PC-9 (cell line): ENCODE measurements at regions not wholly inside any gene's neighbourhood (a gene's known extent, or its start where the extent isn't known, plus 50 kb on each side); places are given as distances from the start of the nearest gene placed in this dataset.

ENCODE experiments used
- BruUV-seq: library from RNA; stranded (reverse); fragments of 400-500 nt; replicated peaks from 2 replicates; lab custom pipeline; 2021; lab: Mats Ljungman, UMichigan
- CTCF ChIA-PET: fragments of 300-600 bp; sonication (Branson Sonifier 250); formaldehyde crosslinking; loops from one replicate; lab custom pipeline; 2022; ENCODE audit warnings: antibody characterized with exemption; lab: Charles Lee
- POLR2A ChIA-PET: fragments of 300-600 bp; sonication (Branson Sonifier 250); formaldehyde crosslinking; loops from one replicate; lab custom pipeline; 2022; ENCODE audit warnings: antibody characterized with exemption; ENCODE audit not compliant: unreplicated experiment; lab: Charles Lee
- DNase-seq, 2 experiments: peaks; one replicate each; pipeline versions ENCODE4 v3.0.0 to v3.0.0-alpha.2; 2015 to 2022; ENCODE audit warnings: mixed read lengths in 1 of 2
- H2AFZ ChIP-seq: fragments of 200-600 bp; sonication (generic); 2 replicates; pipeline ENCODE4 v1.8.1; 2017; ENCODE audit warnings: antibody characterized with exemption
- H3F3A ChIP-seq: fragments of 200-600 bp; sonication (generic); 2 replicates; pipeline ENCODE4 v1.8.1; 2017; ENCODE audit warnings: antibody characterized with exemption, mild to moderate bottlenecking, low read depth; ENCODE audit not compliant: insufficient read depth
- H3K27ac ChIP-seq: fragments of 200-600 bp; sonication (generic); 2 replicates; pipeline ENCODE4 v1.6.1; 2016; ENCODE audit warnings: mixed run types
- H3K27me3 ChIP-seq: fragments of 200-600 bp; sonication (generic); 2 replicates; pipeline ENCODE4 v1.6.1; 2016; ENCODE audit warnings: low read depth, mixed run types; ENCODE audit not compliant: insufficient read depth
- H3K36me3 ChIP-seq: fragments of 200-600 bp; sonication (generic); 2 replicates; pipeline ENCODE4 v1.6.1; 2016; ENCODE audit warnings: low read depth, mixed run types
- H3K4me1 ChIP-seq: fragments of 200-600 bp; sonication (generic); replicated peaks from 2 replicates; pipeline ENCODE4 v1.6.1; 2016; ENCODE audit warnings: mixed run types; ENCODE audit not compliant: insufficient read depth
- H3K4me2 ChIP-seq: fragments of 200-600 bp; sonication (generic); 2 replicates; pipeline ENCODE4 v1.6.1; 2017; ENCODE audit warnings: mixed run types
- H3K4me3 ChIP-seq: fragments of 200-600 bp; sonication (generic); 2 replicates; pipeline ENCODE4 v1.6.1; 2016; ENCODE audit warnings: mixed run types
- H3K79me2 ChIP-seq: fragments of 200-600 bp; sonication (generic); 2 replicates; pipeline ENCODE4 v1.6.1; 2017; ENCODE audit warnings: low read depth, mixed run types
- H3K9me2 ChIP-seq: fragments of 200-600 bp; sonication (generic); 2 replicates; pipeline ENCODE4 v1.8.1; 2017; ENCODE audit warnings: mild to moderate bottlenecking; ENCODE audit not compliant: insufficient read depth
- H3K9me3 ChIP-seq: fragments of 200-600 bp; sonication (generic); 2 replicates; pipeline ENCODE4 v1.8.1; 2016; ENCODE audit warnings: low read depth; ENCODE audit not compliant: insufficient read depth
- H4K20me1 ChIP-seq: fragments of 200-600 bp; sonication (generic); 2 replicates; pipeline ENCODE4 v1.8.1; 2017; ENCODE audit not compliant: insufficient read depth
- CTCF ChIP-seq: fragments of 200-600 bp; sonication (generic); conservative IDR thresholded peaks from 2 replicates; pipeline ENCODE4 v1.6.1; 2017; ENCODE audit warnings: mixed run types, antibody characterized with exemption, mild to moderate bottlenecking, moderate library complexity
- EZH2 ChIP-seq: fragments of 200-600 bp; sonication (generic); IDR thresholded peaks from 2 replicates; pipeline ENCODE4 v1.8.0; 2017; ENCODE audit warnings: antibody characterized with exemption, low read depth
- intact Hi-C: fragments of 100-400 bp; cut with micrococcal nuclease; formaldehyde crosslinking; loops from one replicate; pipeline ENCODE4 v1.10.0; 2022; ENCODE audit not compliant: unreplicated experiment

GRCh38 chr20:51955756-51956155, 153.4 kb upstream of the SALL4 start:
- Histone ChIP-seq H3K9me3 (no peaks in the 10 kb centered on the region), H4K20me1 (no peaks in the 10 kb centered on the region), H3K4me1 (no peaks in the 10 kb centered on the region), H3K9me2 (no peaks in the 10 kb centered on the region), H3F3A (no peaks in the 10 kb centered on the region), H3K27me3 (no peaks in the 10 kb centered on the region), H3K4me2 (no peak overlapping the region), H3K4me3 (no peak overlapping the region), H3K36me3 (no peaks in the 10 kb centered on the region), H2AFZ (no peak overlapping the region), H3K79me2 (no peaks in the 10 kb centered on the region), H3K27ac (no peak overlapping the region)
- ChIA-PET POLR2A (no interaction called here), CTCF (no interaction called here)
- DNase-seq: no peak
- no TSS peak for BruUV-seq
- intact Hi-C loops: no loop called here
- no peak for TF ChIP-seq EZH2

GRCh38 chr20:51953731-51954340, 151.5 kb upstream of the SALL4 start:
- ChIA-PET POLR2A (no interaction called here), CTCF (no interaction called here)
- TF ChIP-seq EZH2: no peak
- no peak for TF ChIP-seq CTCF
- intact Hi-C loops: no loop called here
- Histone ChIP-seq H3F3A (no peaks in the 10 kb centered on the region), H3K27me3 (no peaks in the 10 kb centered on the region), H3K36me3 (no peaks in the 10 kb centered on the region), H3K4me1 (no peaks in the 10 kb centered on the region), H3K4me3 (no peak overlapping the region), H4K20me1 (no peaks in the 10 kb centered on the region), H3K9me2 (no peaks in the 10 kb centered on the region), H2AFZ (no peak overlapping the region), H3K4me2 (no peak overlapping the region), H3K27ac (no peak overlapping the region), H3K9me3 (no peaks in the 10 kb centered on the region), H3K79me2 (no peaks in the 10 kb centered on the region)
- no peak for DNase-seq
- no TSS peak for BruUV-seq

- no peak for DNase-seq
- Histone ChIP-seq H3F3A (no peaks in the 10 kb centered on the region), H3K9me3 (no peaks in the 10 kb centered on the region), H3K4me3 (no peak overlapping the region), H4K20me1 (no peaks in the 10 kb centered on the region), H3K4me2 (no peak overlapping the region), H3K27ac (no peak overlapping the region), H3K79me2 (no peaks in the 10 kb centered on the region), H3K9me2 (no peaks in the 10 kb centered on the region), H3K4me1 (no peaks in the 10 kb centered on the region), H3K36me3 (no peaks in the 10 kb centered on the region), H3K27me3 (no peaks in the 10 kb centered on the region), H2AFZ (no peak overlapping the region)
- POLR2A ChIA-PET: interaction anchor here (0.6 kb wide), 1 partner anchor 390 kb away, joined by 3 read pairs; no protein-coding TSS in a partner anchor
- no TSS peak for BruUV-seq
- TF ChIP-seq CTCF (no peak), EZH2 (no peak)
- CTCF ChIA-PET: interaction anchor here (0.6 kb wide), 1 partner anchor 74 kb away, joined by 3 read pairs; no protein-coding TSS in a partner anchor
- intact Hi-C loops: no loop called here
Observed at GRCh38 chr20:51950926-51951325, 148.6 kb upstream of the SALL4 start.

- BruUV-seq: no TSS peak
- ChIA-PET CTCF (no interaction called here), POLR2A (no interaction called here)
- Histone ChIP-seq H3F3A (no peaks in the 10 kb centered on the region), H4K20me1 (no peaks in the 10 kb centered on the region), H3K27ac (no peak overlapping the region), H3K4me3 (no peak overlapping the region), H3K4me1 (no peaks in the 10 kb centered on the region), H3K27me3 (no peaks in the 10 kb centered on the region), H3K4me2 (no peak overlapping the region), H2AFZ (no peak overlapping the region), H3K36me3 (no peaks in the 10 kb centered on the region), H3K79me2 (no peaks in the 10 kb centered on the region), H3K9me3 (no peaks in the 10 kb centered on the region), H3K9me2 (no peaks in the 10 kb centered on the region)
- no peak for DNase-seq
- no peak for TF ChIP-seq CTCF
- TF ChIP-seq EZH2: no peak
- intact Hi-C loops: no loop called here
Observed at GRCh38 chr20:51946586-51946985, 144.3 kb upstream of the SALL4 start.
